NCI-H187 (cell line): ENCODE measurements at regions not wholly inside any gene's neighbourhood (a gene's known extent, or its start where the extent isn't known, plus 50 kb on each side); places are given as distances from the start of the nearest gene placed in this dataset.
"Not testable (repeated sequence)": the region's sequence is repeated elsewhere in the genome, so short reads cannot be mapped to it uniquely, and the experiment has no call there.

Experiments used
- DNase-seq, 2 experiments: peaks; one replicate each; lab custom pipeline; 2025; lab: John Stamatoyannopoulos, UW

GRCh38 chr2:2896011-2896410, 481.6 kb downstream of the EIPR1 start:
- no peak for DNase-seq

GRCh38 chr2:2894011-2894410, 483.6 kb downstream of the EIPR1 start:
- DNase-seq = not testable (repeated sequence)

GRCh38 chr2:2892892-2893291, 484.7 kb downstream of the EIPR1 start:
- no peak for DNase-seq

- DNase-seq = no peak
These were observed 485.2 kb downstream of the EIPR1 start for GRCh38 chr2:2892378-2892777.

- no peak for DNase-seq
These were observed 486.7 kb downstream of the EIPR1 start for GRCh38 chr2:2890901-2891300.

GRCh38 chr2:2890246-2890645, 487.4 kb downstream of the EIPR1 start:
- no peak for DNase-seq

- no peak for DNase-seq
These were observed 488.0 kb downstream of the EIPR1 start for GRCh38 chr2:2889646-2890045.

- DNase-seq = no peak
These were observed 488.5 kb downstream of the EIPR1 start for GRCh38 chr2:2889141-2889540.

- DNase-seq = peak; percentile 32 to 78
These were observed 489.7 kb downstream of the EIPR1 start for GRCh38 chr2:2887772-2888387.

GRCh38 chr2:2886922-2887321, 490.7 kb downstream of the EIPR1 start:
- DNase-seq = no peak

GRCh38 chr2:2881499-2881898, 496.1 kb downstream of the EIPR1 start:
- DNase-seq = no peak

- no peak for DNase-seq
These were observed 496.7 kb downstream of the EIPR1 start for GRCh38 chr2:2880938-2881337.

- DNase-seq = no peak
These were observed 497.8 kb downstream of the EIPR1 start for GRCh38 chr2:2879781-2880180.

- DNase-seq = no peak
These were observed 498.5 kb downstream of the EIPR1 start for GRCh38 chr2:2879071-2879470.

GRCh38 chr2:2877427-2877826, 500.2 kb downstream of the EIPR1 start:
- DNase-seq = no peak

- DNase-seq = no peak
These were observed 501.0 kb downstream of the EIPR1 start for GRCh38 chr2:2876331-2877221.

GRCh38 chr2:2875831-2876230, 501.8 kb downstream of the EIPR1 start:
- no peak for DNase-seq

GRCh38 chr2:2875296-2875695, 502.3 kb downstream of the EIPR1 start:
- DNase-seq = no peak

- DNase-seq = no peak
These were observed 502.8 kb downstream of the EIPR1 start for GRCh38 chr2:2874805-2875204.

- no peak for DNase-seq
These were observed 503.3 kb downstream of the EIPR1 start for GRCh38 chr2:2874341-2874740.

- no peak for DNase-seq
These were observed 504.2 kb downstream of the EIPR1 start for GRCh38 chr2:2873450-2873811.

- no peak for DNase-seq
These were observed 504.7 kb downstream of the EIPR1 start for GRCh38 chr2:2872713-2873449.

GRCh38 chr2:2872309-2872617, 505.4 kb downstream of the EIPR1 start:
- no peak for DNase-seq
